ENCODE measurements at regions not wholly inside any gene's neighbourhood (a gene's known extent, or its start where the extent isn't known, plus 50 kb on each side); places are given as distances from the start of the nearest gene placed in this dataset.

DNA sequence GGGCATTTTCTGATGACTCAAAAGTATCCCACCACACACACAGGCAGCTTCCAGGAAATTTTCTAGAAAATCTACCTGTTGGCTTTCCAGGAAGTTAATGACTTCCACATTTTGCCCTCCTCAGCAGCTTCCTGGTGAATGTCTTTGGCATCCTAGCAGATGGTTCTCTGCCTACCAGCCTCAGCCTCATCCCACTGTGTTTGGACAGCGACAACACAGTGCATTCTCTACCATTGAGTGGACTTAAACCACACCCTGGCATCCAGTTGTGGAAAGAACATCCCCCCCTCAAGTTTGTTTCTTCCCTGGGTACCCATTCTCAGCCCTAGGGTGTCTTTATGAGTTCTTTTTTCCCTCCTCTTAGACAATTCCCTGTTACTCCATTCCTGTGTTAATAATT lies 50.8 kb upstream of the GADL1 start:
- no peak for TF ChIP-seq GATA2 (IDR thresholded peaks at IDR 0.05; ENCODE audit: low read depth, low read length)

DNA sequence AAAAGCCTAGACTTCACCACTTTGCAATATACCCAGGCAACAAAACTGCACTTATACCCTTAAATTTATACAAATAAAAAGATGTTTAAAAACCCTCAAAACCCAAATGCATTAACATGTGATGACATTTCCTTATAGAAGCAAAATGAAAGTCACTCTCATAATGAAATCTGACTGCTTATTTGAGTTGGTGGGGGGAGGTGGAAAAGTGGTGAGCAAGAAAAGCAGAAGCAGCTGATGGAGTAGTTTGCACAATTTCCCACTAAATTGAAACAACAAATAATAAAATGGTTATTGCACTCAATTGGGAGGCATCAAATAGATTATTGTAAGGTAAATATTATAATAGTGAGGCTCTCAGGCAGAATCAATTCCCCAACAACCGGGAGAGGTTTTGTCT lies 54.0 kb upstream of the GADL1 start:
- no peak for TF ChIP-seq GATA2 (IDR thresholded peaks at IDR 0.05; ENCODE audit: low read depth, low read length)
- TF ChIP-seq GATA3 (IDR thresholded peaks at IDR 0.05; ENCODE audit: low read depth, low read length): no peak

DNA sequence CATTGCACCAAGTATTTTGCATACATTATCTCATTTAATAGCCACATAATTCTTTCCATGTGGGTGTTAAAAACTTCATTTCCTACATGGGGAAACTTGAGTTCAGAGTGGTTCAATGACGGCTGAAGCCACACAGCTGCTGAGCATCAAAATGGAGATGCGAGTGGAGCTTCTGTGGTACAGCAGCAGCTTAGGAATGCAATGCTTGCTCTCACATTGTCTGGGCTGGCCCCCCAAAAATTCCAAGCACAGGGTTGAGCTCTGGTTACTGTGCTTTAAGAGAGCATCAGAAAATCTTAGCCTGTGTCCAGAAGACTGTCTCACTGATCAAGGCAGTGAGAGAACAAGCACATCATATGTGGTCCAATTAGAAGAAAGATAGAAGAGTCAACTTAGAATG lies 57.4 kb upstream of the GADL1 start:
- no peak for TF ChIP-seq GATA2 (IDR thresholded peaks at IDR 0.05; ENCODE audit: low read depth, low read length)
- no peak for TF ChIP-seq GATA3 (IDR thresholded peaks at IDR 0.05; ENCODE audit: low read depth, low read length)

DNA sequence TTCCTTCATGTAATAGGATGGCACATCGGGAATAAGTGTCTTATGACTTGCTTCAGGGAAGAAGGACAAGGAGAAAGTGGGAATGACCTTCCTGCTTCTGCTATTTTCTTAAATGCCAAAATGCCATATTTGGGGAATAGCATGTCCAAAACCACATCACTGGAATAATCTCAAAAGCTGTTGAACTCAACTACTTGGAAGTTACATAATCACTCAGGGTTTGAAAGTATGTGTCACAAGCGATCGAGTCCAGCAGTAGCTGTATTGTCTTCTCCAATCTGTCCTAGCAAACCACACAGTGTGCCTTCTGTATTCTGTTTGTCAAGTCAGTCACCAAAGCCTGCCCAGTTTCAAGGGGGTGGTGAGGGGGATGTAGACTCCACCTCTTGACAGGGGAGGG lies 58.3 kb upstream of the GADL1 start:
- no peak for TF ChIP-seq GATA3 (IDR thresholded peaks at IDR 0.05; ENCODE audit: low read depth, low read length)
- TF ChIP-seq GATA2 (IDR thresholded peaks at IDR 0.05; ENCODE audit: low read depth, low read length): no peak

DNA sequence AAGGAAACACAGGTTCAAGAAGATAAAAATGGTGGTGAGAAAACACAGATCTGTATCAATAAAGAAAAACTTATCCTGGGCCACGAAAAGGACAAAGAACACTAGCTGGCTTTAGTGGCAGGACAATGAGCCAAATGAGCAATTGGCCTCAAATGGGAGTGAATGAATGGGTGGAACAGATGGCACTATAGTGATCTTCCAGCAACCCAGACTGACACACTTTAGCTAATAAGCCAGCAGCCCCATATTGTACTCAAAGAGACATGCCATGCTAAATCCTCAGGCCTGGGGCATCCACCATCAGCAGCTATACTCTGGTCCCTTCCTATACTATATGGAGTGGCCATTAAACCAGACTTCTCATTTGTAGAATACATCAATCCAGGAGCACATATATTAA lies 60.0 kb upstream of the GADL1 start:
- TF ChIP-seq GATA3 (IDR thresholded peaks at IDR 0.05; ENCODE audit: low read depth, low read length): no peak
- TF ChIP-seq GATA2 (IDR thresholded peaks at IDR 0.05; ENCODE audit: low read depth, low read length): no peak

DNA sequence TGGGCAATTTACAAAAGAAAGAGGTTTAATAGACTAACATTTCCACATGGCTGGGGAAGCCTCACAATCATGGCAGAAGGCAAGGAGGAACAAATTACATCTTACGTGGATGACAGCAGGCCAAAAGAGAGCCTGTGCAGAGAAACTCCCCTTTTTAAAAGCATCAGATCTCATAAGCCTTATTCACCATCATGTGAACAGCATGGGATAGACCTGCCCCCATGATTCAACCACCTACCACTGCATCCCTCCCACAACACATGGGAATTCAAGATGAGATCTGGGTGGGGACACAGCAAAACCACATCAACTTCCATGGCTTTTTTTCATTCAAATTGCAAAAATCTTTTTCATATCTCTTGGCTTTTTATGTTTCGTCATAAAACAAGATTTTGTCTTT lies 67.6 kb upstream of the GADL1 start:
- TF ChIP-seq GATA2 (IDR thresholded peaks at IDR 0.05; ENCODE audit: low read depth, low read length) (no peak), GATA3 (IDR thresholded peaks at IDR 0.05; ENCODE audit: low read depth, low read length) (no peak)

DNA sequence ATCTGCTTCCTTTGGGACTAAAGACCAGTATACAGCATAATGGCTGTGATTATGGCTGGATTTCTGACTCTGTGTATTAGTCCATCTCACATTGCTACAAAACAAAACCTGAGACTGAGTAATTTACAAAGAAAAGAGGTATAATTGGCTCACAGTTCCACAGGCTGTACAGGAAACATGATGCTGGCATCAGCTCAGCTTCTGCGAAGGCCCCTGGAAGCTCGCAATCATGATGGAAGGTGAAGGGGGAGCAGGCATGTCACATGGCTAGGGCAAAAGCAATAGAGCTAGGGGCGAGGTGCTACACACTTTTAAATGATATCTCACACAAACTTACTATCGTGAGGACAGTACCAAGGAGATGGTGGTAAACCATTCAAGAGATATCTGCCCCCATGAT lies 68.0 kb upstream of the GADL1 start:
- no peak for TF ChIP-seq GATA2 (IDR thresholded peaks at IDR 0.05; ENCODE audit: low read depth, low read length)
- no peak for TF ChIP-seq GATA3 (IDR thresholded peaks at IDR 0.05; ENCODE audit: low read depth, low read length)

DNA sequence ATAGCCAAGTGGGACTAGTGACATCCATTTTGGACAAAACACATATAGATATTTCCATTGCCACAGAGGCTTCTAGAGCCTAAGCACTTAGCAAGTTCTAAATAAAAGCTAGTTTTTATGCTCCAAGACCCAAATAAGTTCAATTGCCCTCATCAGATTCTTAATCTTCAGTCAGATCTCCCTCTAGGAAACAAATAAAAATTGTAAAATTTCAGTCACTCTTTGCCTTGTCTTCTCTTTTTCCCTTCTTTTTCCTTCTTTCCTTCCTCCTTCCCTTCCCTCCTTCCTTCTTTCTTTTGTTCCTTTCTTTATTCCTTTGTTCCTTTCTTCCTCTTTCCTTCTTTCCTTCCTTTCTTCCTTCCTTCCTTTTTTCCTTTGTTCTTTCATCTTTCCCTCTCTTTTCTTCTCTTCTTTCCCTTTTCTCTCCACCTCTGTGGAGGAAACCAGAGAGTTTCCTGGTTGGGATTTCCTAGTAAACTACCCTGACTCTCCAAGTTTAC lies 68.8 kb upstream of the GADL1 start:
- TF ChIP-seq GATA2 (IDR thresholded peaks at IDR 0.05; ENCODE audit: low read depth, low read length): no peak
- no peak for TF ChIP-seq GATA3 (IDR thresholded peaks at IDR 0.05; ENCODE audit: low read depth, low read length)

DNA sequence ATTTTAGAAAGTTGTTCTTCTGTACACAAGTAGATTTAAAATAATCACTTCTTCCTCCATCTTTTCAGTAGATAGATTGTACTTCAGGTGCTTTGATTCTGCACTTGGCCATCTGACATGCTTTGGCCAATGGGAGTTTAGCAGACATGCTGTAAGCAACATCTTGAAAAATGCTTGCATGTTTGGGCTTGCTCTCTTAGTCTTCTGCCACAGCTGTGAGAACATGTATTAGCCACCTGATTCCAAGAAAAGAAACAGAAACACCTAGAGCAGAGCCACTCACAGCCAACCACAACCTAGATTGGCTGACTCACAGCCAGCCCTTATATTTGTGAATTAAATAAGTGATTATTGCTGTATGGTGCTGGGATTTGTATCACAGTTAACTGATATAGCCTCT lies 70.2 kb upstream of the GADL1 start:
- TF ChIP-seq GATA2 (IDR thresholded peaks at IDR 0.05; ENCODE audit: low read depth, low read length) (no peak), GATA3 (IDR thresholded peaks at IDR 0.05; ENCODE audit: low read depth, low read length) (no peak)

DNA sequence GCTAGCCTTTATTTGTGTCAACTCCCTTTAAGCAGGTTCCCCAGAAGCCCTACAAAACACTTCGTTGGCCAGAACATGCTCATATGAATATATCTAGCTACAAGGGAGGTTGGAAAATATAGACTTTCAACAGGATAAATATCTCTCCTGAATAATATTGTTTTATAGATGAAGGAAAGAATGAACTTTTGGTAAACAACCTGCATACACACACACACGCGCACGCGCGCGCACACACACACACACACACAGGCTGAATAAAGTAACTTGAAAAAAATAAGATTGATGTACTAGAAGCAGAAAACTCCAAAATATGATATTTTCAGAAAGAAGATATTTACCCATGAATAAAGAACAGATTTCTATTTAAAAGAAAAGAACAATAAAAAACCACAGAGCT lies 72.4 kb upstream of the GADL1 start:
- TF ChIP-seq GATA3 (IDR thresholded peaks at IDR 0.05; ENCODE audit: low read depth, low read length): no peak
- TF ChIP-seq GATA2 (IDR thresholded peaks at IDR 0.05; ENCODE audit: low read depth, low read length): no peak

DNA sequence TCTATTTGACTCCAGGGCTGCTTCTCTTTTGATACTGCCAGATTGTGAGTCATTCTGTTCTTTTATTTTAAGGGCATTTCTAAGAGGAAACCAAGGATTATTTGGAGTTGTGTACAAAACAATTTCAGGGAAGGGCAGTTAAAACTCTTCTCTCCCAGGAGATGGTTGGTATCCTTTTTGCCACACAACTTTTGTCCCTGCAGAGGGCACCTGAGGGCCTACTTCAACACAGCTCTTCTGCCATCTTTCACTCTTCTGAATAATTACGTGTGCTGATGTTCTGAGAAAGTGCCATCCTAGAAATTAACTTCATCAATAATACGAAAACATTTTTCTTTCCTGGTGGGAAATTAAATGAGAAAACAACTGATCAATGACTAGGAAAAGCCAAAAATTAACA lies 75.7 kb upstream of the GADL1 start:
- TF ChIP-seq GATA3 (IDR thresholded peaks at IDR 0.05; ENCODE audit: low read depth, low read length) (no peak), GATA2 (IDR thresholded peaks at IDR 0.05; ENCODE audit: low read depth, low read length) (no peak)

DNA sequence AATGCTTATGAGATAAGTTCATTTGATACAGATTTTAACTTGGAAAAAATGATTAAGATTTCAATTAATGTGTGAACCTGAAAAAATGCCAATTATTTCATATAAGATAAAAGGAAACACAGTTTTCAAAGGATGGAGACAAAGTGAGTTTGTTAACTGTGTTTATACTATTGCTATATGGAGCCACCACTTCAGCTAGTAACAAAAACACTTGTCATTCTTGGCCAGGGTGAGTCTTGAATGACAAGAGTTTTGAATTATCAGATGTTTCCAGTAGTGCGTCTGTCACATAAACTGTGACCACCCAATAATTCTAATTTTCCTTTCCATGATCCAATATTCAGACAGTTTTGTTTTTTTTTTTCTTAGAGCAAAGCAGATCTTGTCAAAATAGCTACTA lies 78.0 kb upstream of the GADL1 start:
- TF ChIP-seq GATA3 (IDR thresholded peaks at IDR 0.05; ENCODE audit: low read depth, low read length) (no peak), GATA2 (IDR thresholded peaks at IDR 0.05; ENCODE audit: low read depth, low read length) (no peak)

DNA sequence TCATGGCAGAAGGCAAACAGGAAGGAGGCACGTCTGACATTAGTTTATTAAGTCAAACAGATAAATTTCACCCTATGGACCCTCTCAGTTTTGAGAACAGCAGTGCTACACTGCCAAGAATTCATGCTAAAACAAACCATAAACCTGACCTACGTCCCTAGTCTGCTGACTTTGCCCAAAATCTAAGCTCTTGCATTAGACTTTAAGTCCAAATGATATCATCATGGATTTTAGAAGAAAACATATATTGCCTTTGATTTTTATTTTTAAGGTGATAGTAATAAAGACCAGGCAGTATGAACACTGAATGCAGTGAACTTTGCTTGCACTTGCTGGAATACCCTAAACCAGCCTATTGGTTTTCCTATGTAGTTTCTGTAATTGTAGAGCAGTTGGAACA lies 79.6 kb upstream of the GADL1 start:
- TF ChIP-seq GATA3 (IDR thresholded peaks at IDR 0.05; ENCODE audit: low read depth, low read length): no peak
- no peak for TF ChIP-seq GATA2 (IDR thresholded peaks at IDR 0.05; ENCODE audit: low read depth, low read length)

DNA sequence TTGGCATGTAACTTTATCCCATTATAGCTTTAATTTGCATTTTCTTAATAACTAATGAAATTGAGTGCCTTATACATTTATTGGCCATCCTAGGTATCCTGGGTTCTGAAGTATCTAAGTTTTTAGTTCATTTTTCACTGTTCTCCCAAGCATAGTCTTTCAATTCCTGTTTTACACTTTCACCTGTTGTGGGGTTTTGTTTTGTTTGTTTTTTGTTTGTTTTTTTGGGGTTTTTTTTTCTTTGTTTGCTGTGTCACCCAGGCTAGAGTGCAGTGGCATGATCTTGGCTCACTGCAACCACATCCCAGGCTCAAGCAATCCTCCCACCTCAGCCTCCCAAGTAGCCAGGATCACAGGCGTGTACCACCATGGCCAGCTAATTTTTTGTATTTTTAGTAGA lies 83.1 kb upstream of the GADL1 start:
- no peak for TF ChIP-seq GATA3 (IDR thresholded peaks at IDR 0.05; ENCODE audit: low read depth, low read length)
- TF ChIP-seq GATA2 (IDR thresholded peaks at IDR 0.05; ENCODE audit: low read depth, low read length): no peak

DNA sequence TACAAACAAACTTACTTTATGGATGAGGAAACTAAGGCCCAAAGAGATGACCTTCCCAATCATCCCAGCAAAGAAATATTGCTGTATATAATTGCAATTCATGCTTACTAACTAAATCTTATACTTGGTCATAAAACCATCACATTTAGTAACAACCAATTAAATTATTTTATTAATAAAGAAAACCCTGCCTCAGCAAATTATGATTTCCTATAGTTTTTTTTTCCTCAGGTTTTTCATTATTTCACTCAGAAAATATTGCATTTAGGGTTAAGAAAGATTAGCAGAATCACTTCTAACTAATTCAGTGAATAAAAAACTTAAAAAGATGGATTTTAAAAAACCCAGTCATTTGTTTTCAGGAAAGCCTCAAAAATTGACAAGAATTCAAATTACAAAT lies 86.5 kb upstream of the GADL1 start:
- TF ChIP-seq GATA2 (IDR thresholded peaks at IDR 0.05; ENCODE audit: low read depth, low read length): no peak
- no peak for TF ChIP-seq GATA3 (IDR thresholded peaks at IDR 0.05; ENCODE audit: low read depth, low read length)

DNA sequence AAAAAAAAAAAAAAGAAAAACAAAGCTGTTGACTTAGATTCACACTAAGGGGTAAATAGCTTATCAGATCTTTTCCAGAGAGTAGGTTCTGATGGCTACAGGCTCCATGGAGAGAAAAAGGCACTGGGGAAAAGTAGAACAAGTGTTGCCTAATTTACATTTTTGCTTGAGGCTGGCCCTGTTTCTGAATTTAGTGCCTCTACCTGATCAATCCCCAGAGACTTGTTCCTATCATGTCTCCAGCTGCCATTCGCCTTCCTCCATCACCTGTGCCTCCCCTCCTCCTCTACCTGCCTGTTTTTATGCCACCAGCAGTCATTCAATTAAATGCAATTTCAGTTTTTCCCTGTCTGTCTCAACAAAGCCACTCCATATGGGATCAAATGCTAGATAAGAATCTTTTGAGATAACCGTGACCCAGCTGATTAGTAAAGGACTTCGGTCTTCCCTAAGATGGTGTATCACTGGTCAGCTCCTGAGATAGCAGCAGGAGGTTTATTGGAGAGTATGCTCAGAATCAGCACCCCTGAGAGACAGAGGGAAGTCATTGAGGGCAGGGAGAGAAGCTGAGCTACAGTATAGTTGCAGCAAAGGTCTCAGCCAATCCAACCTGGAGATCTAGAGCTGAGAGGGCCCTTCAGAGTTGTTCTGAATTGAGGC lies 88.1 kb upstream of the GADL1 start:
- TF ChIP-seq GATA2 (IDR thresholded peaks at IDR 0.05; ENCODE audit: low read depth, low read length) (no peak), GATA3 (IDR thresholded peaks at IDR 0.05; ENCODE audit: low read depth, low read length) (no peak)

Data from SH-SY5Y (cell line).